ENCODE measurements at regions not wholly inside any gene's neighbourhood (a gene's known extent, or its start where the extent isn't known, plus 50 kb on each side); places are given as distances from the start of the nearest gene placed in this dataset.

GRCh38 chr2:82075875-82076274 is 1771.3 kb upstream of the LRRTM1 start:
- H3F3A ChIP-seq (ENCODE audit: low read depth), result no peaks in the 10 kb centered on the region
- no peaks in the 10 kb centered on the region for H3K36me3 ChIP-seq (ENCODE audit: insufficient read depth, low read length)
- no peaks in the 10 kb centered on the region for H3K9me3 ChIP-seq (ENCODE audit: insufficient read depth, low read depth, low read length)
- no peaks in the 10 kb centered on the region for H3K79me2 ChIP-seq (ENCODE audit: insufficient read depth, low read length)
- TF ChIP-seq EZH2phosphoT487 (IDR thresholded peaks at IDR 0.05; ENCODE audit: borderline replicate concordance) (no peak), CTCF (conservative IDR thresholded peaks at IDR 0.05; ENCODE audit: low read length) (no peak)
- H3K9ac ChIP-seq (ENCODE audit: low read depth, low read length, poor library complexity, severe bottlenecking), result no peak overlapping the region
- H3K9me2 ChIP-seq (replicated peaks; ENCODE audit: low read depth, low read length), result no peaks in the 10 kb centered on the region
- H3K4me2 ChIP-seq (ENCODE audit: low read depth, low read length, poor library complexity, severe bottlenecking), result no peak overlapping the region
- no peaks in the 10 kb centered on the region for H3K27me3 ChIP-seq (ENCODE audit: insufficient read depth, low read length, poor library complexity, severe bottlenecking)
- no peaks in the 10 kb centered on the region for H4K20me1 ChIP-seq (ENCODE audit: insufficient read depth, low read length, poor library complexity, severe bottlenecking)
- no peak overlapping the region for H2AFZ ChIP-seq (ENCODE audit: low read length)
- H3K4me3 ChIP-seq (ENCODE audit: low read length, poor library complexity, severe bottlenecking), result no peak overlapping the region
- no peaks in the 10 kb centered on the region for H3K4me1 ChIP-seq (ENCODE audit: insufficient read depth, low read length, poor library complexity, severe bottlenecking)

GRCh38 chr2:82062463-82062862 is 1757.9 kb upstream of the LRRTM1 start:
- no peaks in the 10 kb centered on the region for H3K27me3 ChIP-seq (ENCODE audit: insufficient read depth, low read length, poor library complexity, severe bottlenecking)
- H3K9me2 ChIP-seq (replicated peaks; ENCODE audit: low read depth, low read length), result no peaks in the 10 kb centered on the region
- no peaks in the 10 kb centered on the region for H3K36me3 ChIP-seq (ENCODE audit: insufficient read depth, low read length)
- no peak overlapping the region for H3K4me2 ChIP-seq (ENCODE audit: low read depth, low read length, poor library complexity, severe bottlenecking)
- H3K9me3 ChIP-seq (ENCODE audit: insufficient read depth, low read depth, low read length), result no peaks in the 10 kb centered on the region
- H3K4me3 ChIP-seq (ENCODE audit: low read length, poor library complexity, severe bottlenecking), result no peak overlapping the region
- no peaks in the 10 kb centered on the region for H3K79me2 ChIP-seq (ENCODE audit: insufficient read depth, low read length)
- no peak overlapping the region for H2AFZ ChIP-seq (ENCODE audit: low read length)
- H4K20me1 ChIP-seq (ENCODE audit: insufficient read depth, low read length, poor library complexity, severe bottlenecking), result no peaks in the 10 kb centered on the region
- no peaks in the 10 kb centered on the region for H3K4me1 ChIP-seq (ENCODE audit: insufficient read depth, low read length, poor library complexity, severe bottlenecking)
- H3F3A ChIP-seq (ENCODE audit: low read depth), result no peaks in the 10 kb centered on the region
- H3K9ac ChIP-seq (ENCODE audit: low read depth, low read length, poor library complexity, severe bottlenecking), result no peak overlapping the region
- TF ChIP-seq CTCF (conservative IDR thresholded peaks at IDR 0.05; ENCODE audit: low read length) (no peak), EZH2phosphoT487 (IDR thresholded peaks at IDR 0.05; ENCODE audit: borderline replicate concordance) (no peak)

GRCh38 chr2:82055846-82056245 is 1751.3 kb upstream of the LRRTM1 start:
- Histone ChIP-seq H3K36me3 (ENCODE audit: insufficient read depth, low read length) (no peaks in the 10 kb centered on the region), H4K20me1 (ENCODE audit: insufficient read depth, low read length, poor library complexity, severe bottlenecking) (no peaks in the 10 kb centered on the region), H3K9me3 (ENCODE audit: insufficient read depth, low read depth, low read length) (no peaks in the 10 kb centered on the region), H3K79me2 (ENCODE audit: insufficient read depth, low read length) (no peaks in the 10 kb centered on the region), H3K4me1 (ENCODE audit: insufficient read depth, low read length, poor library complexity, severe bottlenecking) (no peaks in the 10 kb centered on the region), H3K9ac (ENCODE audit: low read depth, low read length, poor library complexity, severe bottlenecking) (no peak overlapping the region), H2AFZ (ENCODE audit: low read length) (no peak overlapping the region), H3K9me2 (replicated peaks; ENCODE audit: low read depth, low read length) (no peaks in the 10 kb centered on the region), H3K4me2 (ENCODE audit: low read depth, low read length, poor library complexity, severe bottlenecking) (no peak overlapping the region), H3K27me3 (ENCODE audit: insufficient read depth, low read length, poor library complexity, severe bottlenecking) (no peaks in the 10 kb centered on the region), H3F3A (ENCODE audit: low read depth) (no peaks in the 10 kb centered on the region), H3K4me3 (ENCODE audit: low read length, poor library complexity, severe bottlenecking) (no peak overlapping the region)
- TF ChIP-seq EZH2phosphoT487 (IDR thresholded peaks at IDR 0.05; ENCODE audit: borderline replicate concordance), result no peak
- no peak for TF ChIP-seq CTCF (conservative IDR thresholded peaks at IDR 0.05; ENCODE audit: low read length)

All from Loucy (cell line).